ENCODE measurements at regions not wholly inside any gene's neighbourhood (a gene's known extent, or its start where the extent isn't known, plus 50 kb on each side); places are given as distances from the start of the nearest gene placed in this dataset.

GRCh38 chr16:85399583-85400284, 213.4 kb upstream of the GSE1 start:
- Histone ChIP-seq H3K79me2 (no peaks in the 10 kb centered on the region), H3K4me2 (no peak overlapping the region), H3K27me3 (no peaks in the 10 kb centered on the region), H3K27ac (no peak overlapping the region), H3K4me3 (no peak overlapping the region), H3K36me3 (replicated peaks; ENCODE audit: insufficient read depth, low read depth) (no peaks in the 10 kb centered on the region), H2AFZ (no peak overlapping the region), H4K20me1 (ENCODE audit: insufficient read depth, poor library complexity, severe bottlenecking) (no peaks in the 10 kb centered on the region), H3K4me1 (ENCODE audit: insufficient read depth) (peaks cover 32% of the 10 kb centered on the region), H3K9me2 (replicated peaks; ENCODE audit: insufficient read depth) (no peaks in the 10 kb centered on the region), H3K9me3 (ENCODE audit: low read depth) (no peaks in the 10 kb centered on the region)
- TF ChIP-seq EZH2 (IDR thresholded peaks at IDR 0.05; ENCODE audit: borderline replicate concordance) (no peak), EZH2phosphoT487 (IDR thresholded peaks at IDR 0.05; ENCODE audit: low read depth, severe bottlenecking, unreplicated experiment) (no peak)
- TF ChIP-seq, protein P1, sequence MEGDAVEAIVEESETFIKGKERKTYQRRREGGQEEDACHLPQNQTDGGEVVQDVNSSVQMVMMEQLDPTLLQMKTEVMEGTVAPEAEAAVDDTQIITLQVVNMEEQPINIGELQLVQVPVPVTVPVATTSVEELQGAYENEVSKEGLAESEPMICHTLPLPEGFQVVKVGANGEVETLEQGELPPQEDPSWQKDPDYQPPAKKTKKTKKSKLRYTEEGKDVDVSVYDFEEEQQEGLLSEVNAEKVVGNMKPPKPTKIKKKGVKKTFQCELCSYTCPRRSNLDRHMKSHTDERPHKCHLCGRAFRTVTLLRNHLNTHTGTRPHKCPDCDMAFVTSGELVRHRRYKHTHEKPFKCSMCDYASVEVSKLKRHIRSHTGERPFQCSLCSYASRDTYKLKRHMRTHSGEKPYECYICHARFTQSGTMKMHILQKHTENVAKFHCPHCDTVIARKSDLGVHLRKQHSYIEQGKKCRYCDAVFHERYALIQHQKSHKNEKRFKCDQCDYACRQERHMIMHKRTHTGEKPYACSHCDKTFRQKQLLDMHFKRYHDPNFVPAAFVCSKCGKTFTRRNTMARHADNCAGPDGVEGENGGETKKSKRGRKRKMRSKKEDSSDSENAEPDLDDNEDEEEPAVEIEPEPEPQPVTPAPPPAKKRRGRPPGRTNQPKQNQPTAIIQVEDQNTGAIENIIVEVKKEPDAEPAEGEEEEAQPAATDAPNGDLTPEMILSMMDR (IDR thresholded peaks at IDR 0.05; ENCODE audit: poor library complexity), result no peak
- 74% methylated on average over 23 of the region's 23 CpGs for WGBS (ENCODE audit: low lambda C conversion rate, missing lambda C conversion rate)
- no peak for DNase-seq (ENCODE audit: low spot score)

- Histone ChIP-seq H3K4me3 (no peak overlapping the region), H3K4me2 (no peak overlapping the region), H3K4me1 (ENCODE audit: insufficient read depth) (peaks cover 24% of the 10 kb centered on the region), H2AFZ (no peak overlapping the region), H3K9me3 (ENCODE audit: low read depth) (no peaks in the 10 kb centered on the region), H3K9me2 (replicated peaks; ENCODE audit: insufficient read depth) (no peaks in the 10 kb centered on the region), H4K20me1 (ENCODE audit: insufficient read depth, poor library complexity, severe bottlenecking) (no peaks in the 10 kb centered on the region), H3K36me3 (replicated peaks; ENCODE audit: insufficient read depth, low read depth) (no peaks in the 10 kb centered on the region), H3K27me3 (no peaks in the 10 kb centered on the region), H3K27ac (no peak overlapping the region), H3K79me2 (no peaks in the 10 kb centered on the region)
- 91% methylated on average over 22 of the region's 25 CpGs for WGBS (ENCODE audit: low lambda C conversion rate, missing lambda C conversion rate)
- no peak for DNase-seq (ENCODE audit: low spot score)
- TF ChIP-seq, protein P1 (IDR thresholded peaks at IDR 0.05; ENCODE audit: poor library complexity), result no peak
- TF ChIP-seq EZH2phosphoT487 (IDR thresholded peaks at IDR 0.05; ENCODE audit: low read depth, severe bottlenecking, unreplicated experiment), result no peak
- TF ChIP-seq EZH2 (IDR thresholded peaks at IDR 0.05; ENCODE audit: borderline replicate concordance), result no peak
Observed at GRCh38 chr16:85400305-85401205, 212.6 kb upstream of the GSE1 start.

GRCh38 chr16:85401370-85401916, 211.7 kb upstream of the GSE1 start:
- 88% methylated on average over 12 of the region's 16 CpGs for WGBS (ENCODE audit: low lambda C conversion rate, missing lambda C conversion rate)
- Histone ChIP-seq H3K36me3 (replicated peaks; ENCODE audit: insufficient read depth, low read depth) (no peaks in the 10 kb centered on the region), H3K27ac (no peak overlapping the region), H3K27me3 (no peaks in the 10 kb centered on the region), H3K9me3 (ENCODE audit: low read depth) (no peaks in the 10 kb centered on the region), H4K20me1 (ENCODE audit: insufficient read depth, poor library complexity, severe bottlenecking) (no peaks in the 10 kb centered on the region), H3K79me2 (no peaks in the 10 kb centered on the region), H3K9me2 (replicated peaks; ENCODE audit: insufficient read depth) (no peaks in the 10 kb centered on the region), H3K4me3 (no peak overlapping the region), H3K4me1 (ENCODE audit: insufficient read depth) (peaks cover 15% of the 10 kb centered on the region), H2AFZ (no peak overlapping the region), H3K4me2 (no peak overlapping the region)
- TF ChIP-seq, protein P1 (IDR thresholded peaks at IDR 0.05; ENCODE audit: poor library complexity), result no peak
- TF ChIP-seq EZH2phosphoT487 (IDR thresholded peaks at IDR 0.05; ENCODE audit: low read depth, severe bottlenecking, unreplicated experiment), result no peak
- no peak for TF ChIP-seq EZH2 (IDR thresholded peaks at IDR 0.05; ENCODE audit: borderline replicate concordance)
- no peak for DNase-seq (ENCODE audit: low spot score)

All from hepatocyte (in vitro differentiated cells).